ENCODE measurements at regions not wholly inside any gene's neighbourhood (a gene's known extent, or its start where the extent isn't known, plus 50 kb on each side); places are given as distances from the start of the nearest gene placed in this dataset.
"Not testable (repeated sequence)": the region's sequence is repeated elsewhere in the genome, so short reads cannot be mapped to it uniquely, and the experiment has no call there.

- DNase-seq (ENCODE audit: low spot score), result no peak
Measured at GRCh38 chr15:37416103-37416502, 315.8 kb upstream of the MEIS2 start.

- DNase-seq (ENCODE audit: low spot score), result no peak
Measured at GRCh38 chr15:37425541-37425940, 325.2 kb upstream of the MEIS2 start.

- not testable (repeated sequence) for DNase-seq (ENCODE audit: low spot score)
Measured at GRCh38 chr15:37427393-37427792, 327.0 kb upstream of the MEIS2 start.

GRCh38 chr15:37446921-37447320, 346.6 kb upstream of the MEIS2 start:
- DNase-seq (ENCODE audit: low spot score), result no peak

GRCh38 chr15:37452498-37452897, 352.1 kb upstream of the MEIS2 start:
- DNase-seq (ENCODE audit: low spot score), result no peak

- no peak for DNase-seq (ENCODE audit: low spot score)
Measured at GRCh38 chr15:37480482-37480881, 380.1 kb upstream of the MEIS2 start.

- no peak for DNase-seq (ENCODE audit: low spot score)
Measured at GRCh38 chr15:37481126-37481525, 380.8 kb upstream of the MEIS2 start.

GRCh38 chr15:37483779-37484178, 383.4 kb upstream of the MEIS2 start:
- DNase-seq (ENCODE audit: low spot score), result no peak

GRCh38 chr15:37485056-37485455, 384.7 kb upstream of the MEIS2 start:
- no peak for DNase-seq (ENCODE audit: low spot score)

- DNase-seq (ENCODE audit: low spot score), result no peak
Measured at GRCh38 chr15:37490707-37491106, 390.4 kb upstream of the MEIS2 start.

- no peak for DNase-seq (ENCODE audit: low spot score)
Measured at GRCh38 chr15:37516621-37517020, 416.3 kb upstream of the MEIS2 start.

GRCh38 chr15:37517191-37517895, 417.0 kb upstream of the MEIS2 start:
- no peak for DNase-seq (ENCODE audit: low spot score)

GRCh38 chr15:37518436-37518835, 416.0 kb upstream of the TMCO5A start:
- DNase-seq (ENCODE audit: low spot score), result no peak

- no peak for DNase-seq (ENCODE audit: low spot score)
Measured at GRCh38 chr15:37520026-37520425, 414.4 kb upstream of the TMCO5A start.

GRCh38 chr15:37520882-37521281, 413.6 kb upstream of the TMCO5A start:
- DNase-seq (ENCODE audit: low spot score), result no peak

- no peak for DNase-seq (ENCODE audit: low spot score)
Measured at GRCh38 chr15:37524601-37525000, 409.8 kb upstream of the TMCO5A start.

GRCh38 chr15:37528432-37528831, 406.0 kb upstream of the TMCO5A start:
- DNase-seq (ENCODE audit: low spot score), result no peak

- DNase-seq (ENCODE audit: low spot score), result no peak
Measured at GRCh38 chr15:37536967-37537605, 397.4 kb upstream of the TMCO5A start.

- DNase-seq (ENCODE audit: low spot score), result no peak
Measured at GRCh38 chr15:37537802-37538201, 396.6 kb upstream of the TMCO5A start.

GRCh38 chr15:37548116-37548515, 386.3 kb upstream of the TMCO5A start:
- DNase-seq (ENCODE audit: low spot score), result no peak

GRCh38 chr15:37550360-37551024, 383.9 kb upstream of the TMCO5A start:
- DNase-seq (ENCODE audit: low spot score), result no peak

- DNase-seq (ENCODE audit: low spot score), result no peak
Measured at GRCh38 chr15:37572401-37572800, 362.0 kb upstream of the TMCO5A start.

GRCh38 chr15:37574985-37575384, 359.5 kb upstream of the TMCO5A start:
- no peak for DNase-seq (ENCODE audit: low spot score)

All from A172 (cell line).